Fibroblast of pulmonary artery (primary cell): ENCODE measurements at regions not wholly inside any gene's neighbourhood (a gene's known extent, or its start where the extent isn't known, plus 50 kb on each side); places are given as distances from the start of the nearest gene placed in this dataset.
"Not testable (repeated sequence)": the region's sequence is repeated elsewhere in the genome, so short reads cannot be mapped to it uniquely, and the experiment has no call there.

Source experiments
- DNase-seq: peaks from one replicate; pipeline ENCODE4 v3.0.0-alpha.2; 2010; ENCODE audit warnings: low read depth
- H3K4me3 ChIP-seq: replicated peaks from 2 replicates; pipeline ENCODE4 v1.5.1; 2011; ENCODE audit warnings: low read depth, mild to moderate bottlenecking, control low read depth, low read length, moderate library complexity
- TF ChIP-seq, protein P1 (sequence below): IDR thresholded peaks from 2 replicates; pipeline ENCODE4 v1.5.1; 2011; ENCODE audit warnings: mild to moderate bottlenecking, control low read depth, low read length, inconsistent platforms; ENCODE audit errors: missing control alignments

DNA sequence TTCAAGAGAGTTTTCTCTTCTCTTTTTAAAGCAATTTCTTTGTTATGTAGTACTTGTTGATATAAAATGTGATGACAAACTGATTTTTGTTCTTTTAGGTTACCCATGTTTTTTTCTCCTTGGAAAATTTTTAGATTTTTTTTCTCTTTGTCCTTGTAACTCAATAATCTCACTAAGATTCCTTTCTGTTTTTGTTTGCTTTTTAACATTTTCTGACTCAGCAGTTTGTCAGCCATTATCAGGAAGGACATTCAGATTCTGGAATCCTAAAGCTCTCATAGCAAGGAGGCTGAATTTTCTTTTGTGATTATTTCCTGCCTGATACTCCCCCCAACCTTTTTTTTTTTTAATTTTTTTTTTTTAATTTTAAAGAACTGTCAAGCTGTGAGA is 75.2 kb upstream of the CITED2 start:
- TF ChIP-seq, protein P1, sequence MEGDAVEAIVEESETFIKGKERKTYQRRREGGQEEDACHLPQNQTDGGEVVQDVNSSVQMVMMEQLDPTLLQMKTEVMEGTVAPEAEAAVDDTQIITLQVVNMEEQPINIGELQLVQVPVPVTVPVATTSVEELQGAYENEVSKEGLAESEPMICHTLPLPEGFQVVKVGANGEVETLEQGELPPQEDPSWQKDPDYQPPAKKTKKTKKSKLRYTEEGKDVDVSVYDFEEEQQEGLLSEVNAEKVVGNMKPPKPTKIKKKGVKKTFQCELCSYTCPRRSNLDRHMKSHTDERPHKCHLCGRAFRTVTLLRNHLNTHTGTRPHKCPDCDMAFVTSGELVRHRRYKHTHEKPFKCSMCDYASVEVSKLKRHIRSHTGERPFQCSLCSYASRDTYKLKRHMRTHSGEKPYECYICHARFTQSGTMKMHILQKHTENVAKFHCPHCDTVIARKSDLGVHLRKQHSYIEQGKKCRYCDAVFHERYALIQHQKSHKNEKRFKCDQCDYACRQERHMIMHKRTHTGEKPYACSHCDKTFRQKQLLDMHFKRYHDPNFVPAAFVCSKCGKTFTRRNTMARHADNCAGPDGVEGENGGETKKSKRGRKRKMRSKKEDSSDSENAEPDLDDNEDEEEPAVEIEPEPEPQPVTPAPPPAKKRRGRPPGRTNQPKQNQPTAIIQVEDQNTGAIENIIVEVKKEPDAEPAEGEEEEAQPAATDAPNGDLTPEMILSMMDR = no peak
- no peak overlapping the region for H3K4me3 ChIP-seq
- peak; percentile 71 for DNase-seq

DNA sequence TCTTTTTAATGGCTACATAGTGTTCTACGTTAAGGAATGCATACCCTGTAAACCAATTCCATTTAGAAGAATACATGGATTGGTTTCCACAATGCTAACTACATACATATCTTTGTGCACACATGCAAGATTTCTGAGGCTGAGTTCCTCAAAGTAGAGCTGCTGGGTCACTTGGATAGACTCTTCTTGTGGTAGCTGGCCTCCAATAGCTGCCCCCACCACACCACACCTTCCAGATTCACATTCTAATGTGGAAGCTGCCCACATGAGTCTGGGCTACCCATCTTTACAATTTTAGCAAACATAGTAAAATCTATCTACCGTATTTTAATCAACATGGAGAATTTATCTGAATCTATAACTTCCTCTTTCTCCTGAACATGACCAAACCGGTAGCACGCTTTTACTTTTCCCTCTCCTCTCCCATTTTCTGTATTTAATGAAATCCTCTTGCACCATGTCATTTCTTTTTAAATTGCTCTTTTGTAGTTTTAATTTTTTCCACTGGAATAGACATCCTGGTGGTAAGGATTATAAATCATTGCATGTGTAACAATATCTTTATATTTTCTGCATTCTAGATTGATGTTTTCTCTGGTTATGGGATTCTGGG is 74.7 kb upstream of the CITED2 start:
- H3K4me3 ChIP-seq = no peak overlapping the region
- TF ChIP-seq, protein P1 = no peak

DNA sequence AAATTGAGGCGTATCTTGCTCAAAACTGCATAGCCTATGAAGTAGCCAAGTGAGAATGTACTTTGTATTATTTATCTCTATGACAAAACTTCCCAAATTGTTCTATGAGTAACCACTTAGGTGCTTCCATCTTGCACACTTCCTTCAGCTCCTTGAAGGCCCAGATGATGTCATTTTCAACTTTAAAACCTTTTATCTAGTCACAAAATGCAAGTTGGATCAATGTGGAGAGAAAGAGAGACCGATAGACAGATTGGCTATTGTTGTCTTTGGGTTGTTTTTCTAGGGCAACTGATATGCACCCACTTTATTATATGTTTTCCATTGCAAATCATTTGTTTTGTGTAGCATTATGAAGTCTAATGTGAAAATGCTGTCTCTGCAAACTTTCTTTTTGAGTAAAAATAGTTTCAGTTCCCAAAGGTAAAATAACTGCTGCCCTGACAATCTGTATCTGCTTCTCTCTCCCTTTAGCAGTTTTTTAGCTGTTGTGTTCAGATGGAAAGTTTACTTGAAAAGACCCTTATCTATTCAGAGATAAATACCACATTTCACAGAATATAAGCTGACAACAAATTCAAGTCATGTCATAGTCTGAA is 73.7 kb upstream of the CITED2 start:
- DNase-seq = peak; percentile 49
- H3K4me3 ChIP-seq = no peak overlapping the region
- TF ChIP-seq, protein P1 = no peak

More for the DNA sequence above, 74.7 kb upstream of the CITED2 start:
- no peak for DNase-seq

DNA sequence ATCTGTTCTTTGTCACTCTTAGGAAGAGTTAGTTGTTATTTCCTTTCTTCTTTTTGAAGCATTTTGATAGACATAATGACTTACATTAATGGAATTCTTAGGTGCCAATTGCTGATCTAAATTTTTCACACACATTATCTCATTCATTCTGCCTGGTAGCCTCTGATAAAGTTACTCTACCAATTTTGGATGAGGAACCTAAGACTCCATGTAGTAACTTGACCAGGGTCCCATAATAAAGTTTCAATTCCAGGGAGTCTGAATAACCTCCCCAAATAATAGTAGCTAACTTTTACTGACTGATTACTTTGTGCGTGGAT is 73.2 kb upstream of the CITED2 start:
- TF ChIP-seq, protein P1 = no peak
- no peak for DNase-seq
- H3K4me3 ChIP-seq = no peak overlapping the region

DNA sequence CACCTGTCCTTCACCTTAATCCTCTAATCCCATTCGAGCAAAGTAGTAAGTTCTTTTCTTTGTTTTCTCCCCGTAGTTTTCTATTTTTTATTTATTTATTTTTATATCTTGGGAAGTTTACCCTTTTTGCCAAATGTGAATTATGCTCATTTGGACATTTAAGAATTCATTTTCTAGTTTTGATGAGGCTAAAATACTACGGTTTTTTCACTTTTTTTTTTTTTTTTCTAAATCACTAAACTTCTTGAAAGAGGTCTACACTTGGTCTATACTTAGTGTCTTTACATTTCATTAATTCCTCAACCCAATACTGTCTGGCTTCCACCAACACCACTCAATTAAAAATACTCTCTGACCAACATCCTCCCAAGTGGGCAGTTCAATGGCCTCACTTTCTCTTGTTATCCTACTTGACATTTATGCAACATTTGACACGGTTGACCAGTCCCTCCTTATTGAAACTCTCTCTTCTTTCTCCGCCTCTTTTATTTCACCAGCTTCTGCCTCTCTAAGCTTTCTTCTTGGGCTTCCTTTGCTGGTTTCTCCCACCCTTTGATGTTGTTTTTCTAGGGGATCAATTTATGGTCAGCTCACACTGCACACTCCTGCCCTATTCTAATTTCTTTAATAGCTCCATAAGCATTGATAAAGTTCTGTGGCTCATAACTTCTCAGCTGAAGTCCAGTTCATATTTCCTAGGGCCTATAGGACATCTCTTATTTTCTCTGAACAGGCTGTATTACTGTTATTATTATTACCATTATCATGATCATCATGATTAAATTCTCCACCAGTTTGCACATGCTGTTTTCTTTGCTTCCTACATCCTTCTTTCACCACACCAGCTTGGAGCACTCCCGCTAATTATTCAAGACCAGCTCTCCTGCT is 72.6 kb upstream of the CITED2 start:
- DNase-seq = no peak
- TF ChIP-seq, protein P1 = no peak
- no peak overlapping the region for H3K4me3 ChIP-seq

DNA sequence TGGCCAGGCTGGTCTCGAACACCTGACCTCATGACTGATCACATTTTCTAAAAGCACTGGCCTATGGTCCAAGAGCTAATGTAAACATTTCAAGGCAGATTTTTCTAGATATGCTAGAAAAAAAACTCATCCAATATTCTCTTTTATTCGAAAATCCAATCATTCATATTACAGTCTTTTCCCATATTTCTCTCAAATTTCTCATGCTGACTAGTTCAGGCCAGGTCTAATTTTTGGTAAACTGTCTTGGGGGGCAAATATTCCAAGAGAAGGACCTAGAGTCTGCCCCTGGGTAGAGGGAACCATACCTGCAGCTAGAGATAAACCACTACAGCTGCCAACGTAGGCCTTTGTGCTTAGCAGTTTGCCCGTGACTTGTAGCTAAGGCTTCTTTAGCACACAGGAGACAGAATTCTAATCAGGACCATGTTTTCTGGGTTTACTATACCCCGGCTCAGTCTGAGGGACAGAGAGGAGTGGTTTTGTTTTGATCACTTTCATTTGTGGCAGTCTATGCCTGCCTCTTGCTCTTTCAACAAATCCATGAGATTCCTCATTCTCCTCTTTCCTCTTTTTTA is 71.8 kb upstream of the CITED2 start:
- TF ChIP-seq, protein P1 = no peak
- DNase-seq = no peak
- no peak overlapping the region for H3K4me3 ChIP-seq

DNA sequence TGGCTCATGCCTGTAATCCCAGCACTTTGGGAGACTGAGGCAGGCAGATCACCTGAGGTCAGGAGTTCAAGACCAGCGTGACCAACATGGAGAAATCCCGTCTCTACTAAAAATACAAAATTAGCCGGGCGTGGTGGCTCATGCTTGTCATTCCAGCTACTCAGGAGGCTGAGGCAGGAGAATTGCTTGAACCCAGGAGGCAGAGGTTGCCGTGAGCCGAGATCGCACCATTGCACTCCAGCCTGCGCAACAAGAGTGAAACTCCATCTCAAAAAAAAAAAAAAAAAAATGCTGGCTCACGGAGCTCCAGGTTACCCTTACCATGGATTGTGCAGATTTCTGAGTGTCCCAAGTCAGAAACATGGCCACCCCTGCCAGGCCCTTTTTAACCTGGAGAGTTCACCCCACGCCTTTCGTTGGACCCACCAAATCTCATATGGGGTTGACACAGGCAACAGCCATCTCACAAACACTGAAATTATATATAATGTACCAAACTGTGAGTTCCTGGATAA is 69.9 kb upstream of the CITED2 start:
- not testable (repeated sequence) for DNase-seq, H3K4me3 ChIP-seq
